WTC11 (cell line): ENCODE measurements at regions not wholly inside any gene's neighbourhood (a gene's known extent, or its start where the extent isn't known, plus 50 kb on each side); places are given as distances from the start of the nearest gene placed in this dataset.

ENCODE experiments used
- ATAC-seq: fragments of 200-7000 bp; cut with Tn5 transposase; 2 replicates; pipeline ENCODE4 v1.10.0; 2021; ENCODE audit warnings: mild to moderate bottlenecking, moderate library complexity
- CTCF ChIA-PET: fragments of 300-600 bp; sonication (Branson Sonifier 250); formaldehyde crosslinking; loops from one replicate; lab custom pipeline; 2021; ENCODE audit warnings: antibody characterized with exemption; lab: Charles Lee
- POLR2A ChIA-PET: fragments of 350-600 bp; sonication (Branson Sonifier 250); formaldehyde crosslinking; loops from one replicate; lab custom pipeline; 2021; ENCODE audit warnings: antibody characterized with exemption; lab: Charles Lee
- DNase-seq: peaks from one replicate; pipeline ENCODE4 v3.0.0; 2021; ENCODE audit warnings: low spot score
- H3K27ac Mint-ChIP-seq: 2 replicates; pipeline ENCODE4 v1.8.0; 2021; ENCODE audit warnings: mixed read lengths
- H3K27me3 Mint-ChIP-seq: 2 replicates; pipeline ENCODE4 v1.8.0; 2021; ENCODE audit warnings: low read depth, mild to moderate bottlenecking, moderate library complexity, mixed read lengths
- H3K36me3 Mint-ChIP-seq: 2 replicates; pipeline ENCODE4 v1.8.0; 2021; ENCODE audit warnings: mixed read lengths
- H3K4me1 Mint-ChIP-seq: 2 replicates; pipeline ENCODE4 v1.8.0; 2022; ENCODE audit warnings: mixed read lengths
- H3K4me3 Mint-ChIP-seq: 2 replicates; pipeline ENCODE4 v1.8.0; 2021; ENCODE audit warnings: mild to moderate bottlenecking, moderate library complexity, mixed read lengths
- H3K9me3 Mint-ChIP-seq: 2 replicates; pipeline ENCODE4 v1.8.0; 2021; ENCODE audit warnings: mixed read lengths
- ARID4B ChIP-seq: sonication (generic); formaldehyde crosslinking; IDR thresholded peaks from 2 replicates; pipeline ENCODE4 v1.8.0; 2023; ENCODE audit warnings: missing genetic modification reagents, mild to moderate bottlenecking, borderline replicate concordance
- ATF3 ChIP-seq: sonication (generic); formaldehyde crosslinking; conservative IDR thresholded peaks from 2 replicates; pipeline ENCODE4 v1.8.1; 2022; ENCODE audit warnings: mild to moderate bottlenecking, missing genetic modification reagents
- CREB1 ChIP-seq: sonication (generic); formaldehyde crosslinking; IDR thresholded peaks from 2 replicates; pipeline ENCODE4 v1.8.0; 2023; ENCODE audit warnings: mild to moderate bottlenecking, missing genetic modification reagents
- E2F5 ChIP-seq: sonication (generic); formaldehyde crosslinking; IDR thresholded peaks from 2 replicates; pipeline ENCODE4 v1.8.1; 2022; ENCODE audit warnings: mild to moderate bottlenecking, moderate library complexity, missing genetic modification reagents
- ETV6 ChIP-seq: sonication (generic); formaldehyde crosslinking; IDR thresholded peaks from 2 replicates; pipeline ENCODE4 v1.8.1; 2022; ENCODE audit warnings: mild to moderate bottlenecking, missing genetic modification reagents
- FOXP1 ChIP-seq: sonication (generic); formaldehyde crosslinking; IDR thresholded peaks from 2 replicates; pipeline ENCODE4 v1.8.0; 2022; ENCODE audit warnings: missing genetic modification reagents, mild to moderate bottlenecking, moderate library complexity, borderline replicate concordance
- HMGXB4 ChIP-seq: sonication (generic); formaldehyde crosslinking; IDR thresholded peaks from 2 replicates; pipeline ENCODE4 v1.8.1; 2023; ENCODE audit warnings: mild to moderate bottlenecking, moderate library complexity, missing genetic modification reagents
- MLX ChIP-seq: sonication (generic); formaldehyde crosslinking; IDR thresholded peaks from 2 replicates; pipeline ENCODE4 v1.8.1; 2023; ENCODE audit warnings: mild to moderate bottlenecking, missing genetic modification reagents, moderate library complexity
- NR3C1 ChIP-seq: sonication (generic); formaldehyde crosslinking; conservative IDR thresholded peaks from 2 replicates; pipeline ENCODE4 v1.8.1; 2023; ENCODE audit warnings: low read depth, mild to moderate bottlenecking, missing genetic modification reagents
- PRRX2 ChIP-seq: fragments of 250-450 bp; sonication (Bioruptor Pico); IDR thresholded peaks from 2 replicates; pipeline ENCODE4 v1.8.0; 2021; ENCODE audit warnings: mild to moderate bottlenecking
- RORB ChIP-seq: fragments of 250-450 bp; sonication (Bioruptor Pico); IDR thresholded peaks from 2 replicates; pipeline ENCODE4 v1.9.0; 2021; ENCODE audit warnings: mild to moderate bottlenecking
- ZBTB21 ChIP-seq: sonication (generic); formaldehyde crosslinking; IDR thresholded peaks from 2 replicates; pipeline ENCODE4 v1.8.1; 2023; ENCODE audit warnings: mild to moderate bottlenecking, missing genetic modification reagents, borderline replicate concordance
- ZNF219 ChIP-seq: sonication (generic); formaldehyde crosslinking; IDR thresholded peaks from 2 replicates; pipeline ENCODE4 v1.8.0; 2023; ENCODE audit warnings: missing genetic modification reagents, mild to moderate bottlenecking, borderline replicate concordance
- ZSCAN18 ChIP-seq: fragments of 250-450 bp; sonication (Bioruptor Pico); IDR thresholded peaks from 2 replicates; pipeline ENCODE4 v2.1.2; 2022; ENCODE audit warnings: mild to moderate bottlenecking, moderate library complexity

- ChIA-PET CTCF (interaction anchor here (0.5 kb wide), 1 partner anchor 913 kb away, joined by 3 read pairs; no protein-coding TSS in a partner anchor), POLR2A (no interaction called here)
- Mint-ChIP-seq H3K4me1 (peaks cover 9% of the 10 kb centered on the region), H3K4me3 (no peak overlapping the region), H3K36me3 (no peaks in the 10 kb centered on the region), H3K27ac (no peak overlapping the region), H3K27me3 (no peaks in the 10 kb centered on the region), H3K9me3 (peaks cover 19% of the 10 kb centered on the region)
- no peak for ATAC-seq
- no peak for DNase-seq
- TF ChIP-seq E2F5 (CRISPR knock-in tag), result no peak
- no peak for TF ChIP-seq NR3C1 (CRISPR knock-in tag)
- no peak for TF ChIP-seq PRRX2 (CRISPR knock-in tag)
- TF ChIP-seq, all 79 proteins: peak for 0
Observed at GRCh38 chr3:35971686-35972085, 332.4 kb downstream of the ARPP21 start.

GRCh38 chr3:35974872-35975271, 335.5 kb downstream of the ARPP21 start:
- H3K27ac Mint-ChIP-seq, result no peak overlapping the region
- peaks cover 11% of the 10 kb centered on the region for H3K4me1 Mint-ChIP-seq
- no peaks in the 10 kb centered on the region for H3K36me3 Mint-ChIP-seq
- DNase-seq, result no peak
- peak; percentile 68 for ATAC-seq
- H3K4me3 Mint-ChIP-seq, result no peak overlapping the region
- ChIA-PET POLR2A (interaction anchor here (0.6 kb wide), 1 partner anchor 9 kb away, joined by 3 read pairs; no protein-coding TSS in a partner anchor), CTCF (interaction anchor here (0.7 to 1.2 kb wide), 2 partner anchors 9 to 29 kb away, joined by 3 read pairs; no protein-coding TSS in a partner anchor)
- TF ChIP-seq FOXP1, result no peak
- no peak for TF ChIP-seq ATF3 (CRISPR knock-in tag)
- TF ChIP-seq ZNF219 (CRISPR knock-in tag), result no peak
- no peak for TF ChIP-seq ARID4B (CRISPR knock-in tag)
- TF ChIP-seq CREB1 (CRISPR knock-in tag), result no peak
- TF ChIP-seq HMGXB4 (CRISPR knock-in tag), result no peak
- TF ChIP-seq RORB, result no peak
- TF ChIP-seq ZSCAN18 (CRISPR knock-in tag), result no peak
- no peak for TF ChIP-seq ZBTB21 (CRISPR knock-in tag)
- no peak for TF ChIP-seq MLX
- TF ChIP-seq ETV6, result no peak
- H3K9me3 Mint-ChIP-seq, result peaks cover 19% of the 10 kb centered on the region
- H3K27me3 Mint-ChIP-seq, result no peaks in the 10 kb centered on the region
